BJ (cell line): ENCODE measurements at regions not wholly inside any gene's neighbourhood (a gene's known extent, or its start where the extent isn't known, plus 50 kb on each side); places are given as distances from the start of the nearest gene placed in this dataset.

ENCODE experiments used
- CTCF ChIA-PET: fragments of 350-600 bp; formaldehyde crosslinking; extraction: SDS; loops from one replicate; lab custom pipeline; 2021; ENCODE audit warnings: antibody characterized with exemption, inconsistent platforms; lab: Yijun Ruan, JAX
- POLR2A ChIA-PET: fragments of 300-600 bp; sonication (Branson Sonifier 250); formaldehyde crosslinking; extraction: SDS; loops from one replicate; lab custom pipeline; 2021; ENCODE audit warnings: antibody characterized with exemption; lab: Charles Lee
- DNase-seq: peaks from one replicate; pipeline ENCODE4 v3.0.0-alpha.2; 2011; ENCODE audit warnings: low read depth
- H3K27me3 ChIP-seq: 2 replicates; pipeline ENCODE4 v1.6.0; 2011; ENCODE audit warnings: low read length; ENCODE audit not compliant: control insufficient read depth, insufficient read depth
- H3K36me3 ChIP-seq: 2 replicates; pipeline ENCODE4 v1.5.1; 2011; ENCODE audit warnings: low read length; ENCODE audit not compliant: control insufficient read depth, insufficient read depth
- H3K4me3 ChIP-seq: 2 replicates; pipeline ENCODE4 v1.5.1; 2011; ENCODE audit warnings: low read depth, mild to moderate bottlenecking, control low read depth, low read length
- TF ChIP-seq, protein P1 (sequence below): IDR thresholded peaks from 2 replicates; pipeline ENCODE4 v1.5.1; 2011; ENCODE audit warnings: low read depth, mild to moderate bottlenecking, control low read depth, inconsistent platforms, low read length, moderate library complexity; ENCODE audit not compliant: insufficient read depth

DNA sequence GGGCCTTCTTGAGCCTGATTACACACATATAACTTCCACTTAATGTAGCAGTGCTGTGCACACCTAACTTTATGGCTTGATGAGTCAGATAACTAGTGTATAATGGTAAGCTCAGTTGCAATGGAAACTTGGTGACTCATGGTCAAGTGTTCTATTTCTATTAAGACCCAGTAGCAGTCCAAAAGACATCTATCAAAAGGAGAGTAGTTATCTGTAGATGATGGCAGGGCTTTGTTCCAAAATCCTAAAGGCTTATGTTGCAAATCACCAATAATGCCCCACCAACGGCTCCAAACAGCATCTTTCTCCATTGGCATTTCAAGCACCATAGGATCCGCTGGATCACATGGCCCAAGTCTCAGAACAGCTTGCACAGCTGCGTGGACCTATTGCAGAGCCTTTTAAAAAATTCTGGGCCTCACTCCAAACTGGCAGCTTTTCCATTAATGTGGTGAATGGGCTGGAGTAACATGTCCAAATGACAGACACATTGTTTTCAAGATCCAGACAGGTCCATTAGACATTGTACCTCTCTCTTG, 566.8 kb upstream of the USP24 start:
- TF ChIP-seq, protein P1, sequence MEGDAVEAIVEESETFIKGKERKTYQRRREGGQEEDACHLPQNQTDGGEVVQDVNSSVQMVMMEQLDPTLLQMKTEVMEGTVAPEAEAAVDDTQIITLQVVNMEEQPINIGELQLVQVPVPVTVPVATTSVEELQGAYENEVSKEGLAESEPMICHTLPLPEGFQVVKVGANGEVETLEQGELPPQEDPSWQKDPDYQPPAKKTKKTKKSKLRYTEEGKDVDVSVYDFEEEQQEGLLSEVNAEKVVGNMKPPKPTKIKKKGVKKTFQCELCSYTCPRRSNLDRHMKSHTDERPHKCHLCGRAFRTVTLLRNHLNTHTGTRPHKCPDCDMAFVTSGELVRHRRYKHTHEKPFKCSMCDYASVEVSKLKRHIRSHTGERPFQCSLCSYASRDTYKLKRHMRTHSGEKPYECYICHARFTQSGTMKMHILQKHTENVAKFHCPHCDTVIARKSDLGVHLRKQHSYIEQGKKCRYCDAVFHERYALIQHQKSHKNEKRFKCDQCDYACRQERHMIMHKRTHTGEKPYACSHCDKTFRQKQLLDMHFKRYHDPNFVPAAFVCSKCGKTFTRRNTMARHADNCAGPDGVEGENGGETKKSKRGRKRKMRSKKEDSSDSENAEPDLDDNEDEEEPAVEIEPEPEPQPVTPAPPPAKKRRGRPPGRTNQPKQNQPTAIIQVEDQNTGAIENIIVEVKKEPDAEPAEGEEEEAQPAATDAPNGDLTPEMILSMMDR = no peak
- DNase-seq = peak; percentile 60
- no peak overlapping the region for H3K4me3 ChIP-seq
- ChIA-PET CTCF (interaction anchor here (1.3 kb wide), 1 partner anchor 11 kb away, joined by 4 read pairs; no protein-coding TSS in a partner anchor), POLR2A (no interaction called here)
- H3K27me3 ChIP-seq = no peaks in the 10 kb centered on the region
- no peaks in the 10 kb centered on the region for H3K36me3 ChIP-seq

DNA sequence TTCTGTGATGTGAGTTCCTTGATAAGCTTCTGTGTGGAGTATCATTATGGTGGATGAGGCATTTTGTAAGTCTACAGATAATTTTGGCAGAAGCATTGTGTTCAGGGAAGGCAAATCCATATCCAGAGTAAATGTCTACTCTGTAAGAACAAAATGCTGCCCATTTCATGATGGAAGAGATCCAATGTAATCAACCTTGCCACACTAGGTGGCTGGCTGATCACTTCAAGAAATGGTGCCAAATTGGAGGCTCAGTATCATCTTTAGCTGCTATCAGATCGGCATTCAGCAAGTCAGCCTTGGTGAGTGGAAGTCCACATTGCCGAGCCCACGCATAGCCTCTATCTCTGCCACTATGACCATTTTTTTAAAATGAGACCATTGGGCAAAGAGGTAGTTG, 565.8 kb upstream of the USP24 start:
- no peak for DNase-seq
- no peaks in the 10 kb centered on the region for H3K36me3 ChIP-seq
- no peak overlapping the region for H3K4me3 ChIP-seq
- ChIA-PET CTCF (interaction anchor here (1.3 kb wide), 1 partner anchor 12 kb away, joined by 4 read pairs; no protein-coding TSS in a partner anchor), POLR2A (no interaction called here)
- TF ChIP-seq, protein P1 = no peak
- H3K27me3 ChIP-seq = no peaks in the 10 kb centered on the region

DNA sequence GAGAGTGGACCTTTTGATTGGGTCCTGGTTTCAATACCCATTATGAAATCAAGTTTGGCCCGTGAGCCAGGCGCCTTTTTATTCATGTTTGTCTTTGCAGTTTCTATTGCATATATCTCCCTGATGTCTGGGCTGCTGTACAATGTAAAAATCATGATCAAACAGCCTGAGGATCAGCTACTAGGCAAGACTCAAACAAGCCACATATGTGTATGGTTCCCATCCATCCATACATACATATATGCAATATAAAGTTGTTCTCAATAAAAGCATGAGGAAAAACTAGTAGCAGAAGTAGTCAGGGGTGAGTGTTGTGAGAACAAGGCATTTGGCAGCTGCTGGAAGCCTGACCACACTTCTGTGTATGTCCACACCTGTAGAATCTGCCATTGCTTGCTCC, 562.4 kb upstream of the USP24 start:
- Histone ChIP-seq H3K27me3 (no peaks in the 10 kb centered on the region), H3K36me3 (no peaks in the 10 kb centered on the region), H3K4me3 (no peak overlapping the region)
- TF ChIP-seq, protein P1 = no peak
- DNase-seq = no peak
- POLR2A ChIA-PET = no interaction called here
- CTCF ChIA-PET = no interaction called here

GRCh38 chr1:55775007-55775406, 559.8 kb upstream of the USP24 start:
- peak; percentile 14 for DNase-seq
- POLR2A ChIA-PET = no interaction called here
- CTCF ChIA-PET = interaction anchor here (1.1 kb wide), 1 partner anchor 399 kb away, joined by 3 read pairs; no protein-coding TSS in a partner anchor
- Histone ChIP-seq H3K27me3 (no peaks in the 10 kb centered on the region), H3K4me3 (no peak overlapping the region), H3K36me3 (no peaks in the 10 kb centered on the region)
- TF ChIP-seq, protein P1 = no peak

GRCh38 chr1:55774446-55774845, 559.3 kb upstream of the USP24 start:
- TF ChIP-seq, protein P1 = no peak
- DNase-seq = no peak
- Histone ChIP-seq H3K36me3 (no peaks in the 10 kb centered on the region), H3K4me3 (no peak overlapping the region), H3K27me3 (no peaks in the 10 kb centered on the region)
- ChIA-PET POLR2A (no interaction called here), CTCF (interaction anchor here (1.1 kb wide), 1 partner anchor 399 kb away, joined by 3 read pairs; no protein-coding TSS in a partner anchor)
